Keratinocyte (primary cell): ENCODE measurements at regions not wholly inside any gene's neighbourhood (a gene's known extent, or its start where the extent isn't known, plus 50 kb on each side); places are given as distances from the start of the nearest gene placed in this dataset.

Source experiments
- DNase-seq: peaks from one replicate; pipeline ENCODE4 v3.0.0-alpha.2; 2011; ENCODE audit warnings: low read depth, missing footprints, low spot score
- FAIRE-seq: peaks from 2 replicates; lab custom pipeline; 2011; peaks lifted over from hg19 to GRCh38; lab: Jason Lieb, UNC
- H2AFZ ChIP-seq: 2 replicates; pipeline ENCODE4 v1.6.0; 2012; ENCODE audit warnings: low read length, control low read depth, inconsistent platforms; ENCODE audit not compliant: control insufficient read depth
- H3K27ac ChIP-seq: 2 replicates; pipeline ENCODE4 v1.5.1; 2011; ENCODE audit warnings: low read length; ENCODE audit not compliant: control insufficient read depth, insufficient read depth
- H3K27me3 ChIP-seq: 3 replicates; pipeline ENCODE4 v1.6.0; 2011; ENCODE audit warnings: low read length; ENCODE audit not compliant: control insufficient read depth, insufficient read depth; ENCODE audit errors: extremely low read depth
- H3K36me3 ChIP-seq, 2 experiments: 2 replicates in 1 of 2; 3 replicates in 1 of 2; pipeline ENCODE4 v1.5.1; 2011; ENCODE audit warnings: low read length in 2 of 2, mild to moderate bottlenecking in 1 of 2; ENCODE audit not compliant: control insufficient read depth in 2 of 2, insufficient read depth in 2 of 2; ENCODE audit errors: extremely low read depth in 1 of 2
- H3K4me1 ChIP-seq: 3 replicates; pipeline ENCODE4 v1.5.1; 2011; ENCODE audit warnings: low read length; ENCODE audit not compliant: control insufficient read depth, insufficient read depth; ENCODE audit errors: extremely low read depth
- H3K4me2 ChIP-seq: 3 replicates; pipeline ENCODE4 v1.6.0; 2011; ENCODE audit warnings: low read depth, low read length; ENCODE audit not compliant: control insufficient read depth, insufficient read depth; ENCODE audit errors: extremely low read depth
- H3K4me3 ChIP-seq, 3 experiments: fragments of 200-600 bp in 1 of 3; sonication (generic) in 1 of 3; 2 replicates in 2 of 3; 3 replicates in 1 of 3; pipeline ENCODE4 v1.5.1; 2011 to 2016; ENCODE audit warnings: low read length in 3 of 3, mild to moderate bottlenecking in 3 of 3, control low read depth in 2 of 3, inconsistent platforms in 1 of 3, low read depth in 1 of 3, mixed read lengths in 1 of 3, mixed run types in 1 of 3, moderate library complexity in 1 of 3; ENCODE audit not compliant: control insufficient read depth in 2 of 3, insufficient read depth in 2 of 3; ENCODE audit errors: extremely low read depth in 1 of 3
- H3K79me2 ChIP-seq: 2 replicates; pipeline ENCODE4 v1.6.0; 2012; ENCODE audit warnings: low read length; ENCODE audit not compliant: control insufficient read depth, insufficient read depth
- H3K9ac ChIP-seq: 3 replicates; pipeline ENCODE4 v1.6.0; 2011; ENCODE audit warnings: low read length; ENCODE audit not compliant: control insufficient read depth, insufficient read depth; ENCODE audit errors: extremely low read depth
- H3K9me1 ChIP-seq: 3 replicates; pipeline ENCODE4 v1.6.0; 2011; ENCODE audit warnings: low read length; ENCODE audit not compliant: control insufficient read depth, insufficient read depth; ENCODE audit errors: extremely low read depth
- H3K9me3 ChIP-seq: 2 replicates; pipeline ENCODE4 v1.5.1; 2012; ENCODE audit warnings: low read depth, low read length; ENCODE audit not compliant: control insufficient read depth
- H4K20me1 ChIP-seq: 3 replicates; pipeline ENCODE4 v1.6.0; 2011; ENCODE audit warnings: low read length; ENCODE audit not compliant: control insufficient read depth, insufficient read depth; ENCODE audit errors: extremely low read depth
- CTCF ChIP-seq, 3 experiments: IDR thresholded peaks in 1 of 3; conservative IDR thresholded peaks in 1 of 3; optimal IDR thresholded peaks in 1 of 3; 2 replicates in 2 of 3; 3 replicates in 1 of 3; pipeline versions ENCODE3 to v1.5.1; 2011; ENCODE audit warnings: low read length in 3 of 3, mild to moderate bottlenecking in 3 of 3, moderate library complexity in 2 of 3, control low read depth in 1 of 3, inconsistent platforms in 1 of 3; ENCODE audit not compliant: insufficient read depth in 2 of 3; ENCODE audit errors: extremely low read depth in 1 of 3
- EZH2 ChIP-seq: IDR thresholded peaks from one replicate; pipeline ENCODE4 v1.6.1; 2012; ENCODE audit warnings: inconsistent platforms, mild to moderate bottlenecking, low read length, moderate library complexity
- dilution Hi-C: fragments of 300-500 bp; cut with MboI; formaldehyde crosslinking; loops from one replicate; pipeline ENCODE4 v1.7.0; 2020; ENCODE audit warnings: low sequenced_read_pairs; ENCODE audit not compliant: extremely low pct_ligation_motif_present

GRCh38 chr2:118496467-118496866 is 351.0 kb downstream of the EN1 start:
- H3K79me2 ChIP-seq: no peaks in the 10 kb centered on the region
- dilution Hi-C loops: no loop called here
- FAIRE-seq: no peak

GRCh38 chr2:118495290-118495689 is 352.2 kb downstream of the EN1 start:
- dilution Hi-C loops: no loop called here

More at GRCh38 chr2:118496467-118496866, 351.0 kb downstream of the EN1 start:
- H3K9ac ChIP-seq: no peak overlapping the region
- no peaks in the 10 kb centered on the region for H3K9me1 ChIP-seq
- no peak overlapping the region for H3K4me3 ChIP-seq
- no peaks in the 10 kb centered on the region for H3K9me3 ChIP-seq
- TF ChIP-seq CTCF (optimal IDR thresholded peaks at IDR 0.05 in 1 of 3, IDR thresholded peaks at IDR 0.05 in 1 of 3, conservative IDR thresholded peaks at IDR 0.05 in 1 of 3; ENCODE audit: extremely low read depth in 1 of 3, insufficient read depth in 2 of 3, low read length in 3 of 3) (no peak), EZH2 (no peak)
- DNase-seq: no peak
- no peak overlapping the region for H3K27ac ChIP-seq
- H2AFZ ChIP-seq: no peak overlapping the region
- H3K27me3 ChIP-seq: no peaks in the 10 kb centered on the region
- peaks cover 8% of the 10 kb centered on the region for H3K4me1 ChIP-seq
- no peaks in the 10 kb centered on the region for H4K20me1 ChIP-seq
- no peak overlapping the region for H3K4me2 ChIP-seq
- H3K36me3 ChIP-seq: no peaks in the 10 kb centered on the region

More at GRCh38 chr2:118495290-118495689, 352.2 kb downstream of the EN1 start:
- H3K4me1 ChIP-seq: peaks cover 8% of the 10 kb centered on the region
- no peak overlapping the region for H3K4me3 ChIP-seq
- H3K27me3 ChIP-seq: no peaks in the 10 kb centered on the region
- peak; percentile 72 for FAIRE-seq
- TF ChIP-seq CTCF (optimal IDR thresholded peaks at IDR 0.05 in 1 of 3, IDR thresholded peaks at IDR 0.05 in 1 of 3, conservative IDR thresholded peaks at IDR 0.05 in 1 of 3; ENCODE audit: extremely low read depth in 1 of 3, insufficient read depth in 2 of 3, low read length in 3 of 3) (peak in 1 of 3 experiments; percentile 8), EZH2 (no peak)
- no peak overlapping the region for H3K9ac ChIP-seq
- H3K9me3 ChIP-seq: no peaks in the 10 kb centered on the region
- no peaks in the 10 kb centered on the region for H3K9me1 ChIP-seq
- no peaks in the 10 kb centered on the region for H3K36me3 ChIP-seq
- H4K20me1 ChIP-seq: no peaks in the 10 kb centered on the region
- H3K4me2 ChIP-seq: no peak overlapping the region
- no peak overlapping the region for H2AFZ ChIP-seq
- no peaks in the 10 kb centered on the region for H3K79me2 ChIP-seq
- no peak for DNase-seq
- H3K27ac ChIP-seq: no peak overlapping the region
